ENCODE measurements at regions not wholly inside any gene's neighbourhood (a gene's known extent, or its start where the extent isn't known, plus 50 kb on each side); places are given as distances from the start of the nearest gene placed in this dataset.

GRCh38 chr5:56475689-56476486, 242.8 kb upstream of the ANKRD55 start:
- peaks cover 10 to 17% of the 10 kb centered on the region in 2 donors for H3K27me3 Mint-ChIP-seq
- H3K9me3 Mint-ChIP-seq = no peaks in the 10 kb centered on the region

GRCh38 chr5:56471707-56472106, 238.6 kb upstream of the ANKRD55 start:
- Mint-ChIP-seq H3K36me3 (no peaks in the 10 kb centered on the region), H3K9me3 (no peaks in the 10 kb centered on the region), H3K27ac (no peak overlapping the region), H3K27me3 (peaks cover 6 to 24% of the 10 kb centered on the region in 2 donors), H3K4me1 (ENCODE audit: low read depth in 2 of 2) (no peaks in the 10 kb centered on the region), H3K4me3 (no peak overlapping the region)
- ATAC-seq (no peak), DNase-seq (ENCODE audit: low spot score) (no peak)

More at GRCh38 chr5:56475689-56476486, 242.8 kb upstream of the ANKRD55 start:
- H3K4me1 Mint-ChIP-seq (ENCODE audit: low read depth in 2 of 2) = peaks cover 6 to 8% of the 10 kb centered on the region in 2 donors
- no peak overlapping the region for H3K27ac Mint-ChIP-seq
- no peak overlapping the region for H3K4me3 Mint-ChIP-seq
- no peaks in the 10 kb centered on the region for H3K36me3 Mint-ChIP-seq
- DNase-seq (ENCODE audit: low spot score) = no peak
- peak in 1 of 2 donors; percentile 52 for ATAC-seq

- H3K27me3 Mint-ChIP-seq = peaks cover 5 to 26% of the 10 kb centered on the region in 2 donors
- no peak for ATAC-seq
- H3K4me3 Mint-ChIP-seq = no peak overlapping the region
- H3K27ac Mint-ChIP-seq = no peak overlapping the region
- no peaks in the 10 kb centered on the region for H3K9me3 Mint-ChIP-seq
- no peaks in the 10 kb centered on the region for H3K36me3 Mint-ChIP-seq
- no peaks in the 10 kb centered on the region for H3K4me1 Mint-ChIP-seq (ENCODE audit: low read depth in 2 of 2)
- no peak for DNase-seq (ENCODE audit: low spot score)
Observed at GRCh38 chr5:56470007-56470406, 236.9 kb upstream of the ANKRD55 start.

GRCh38 chr5:56468277-56468676, 235.1 kb upstream of the ANKRD55 start:
- DNase-seq (ENCODE audit: low spot score) = no peak
- Mint-ChIP-seq H3K27me3 (peaks cover 5 to 26% of the 10 kb centered on the region in 2 donors), H3K9me3 (no peaks in the 10 kb centered on the region), H3K27ac (no peak overlapping the region), H3K36me3 (no peaks in the 10 kb centered on the region), H3K4me1 (ENCODE audit: low read depth in 2 of 2) (no peaks in the 10 kb centered on the region), H3K4me3 (no peak overlapping the region)
- no peak for ATAC-seq

DNA sequence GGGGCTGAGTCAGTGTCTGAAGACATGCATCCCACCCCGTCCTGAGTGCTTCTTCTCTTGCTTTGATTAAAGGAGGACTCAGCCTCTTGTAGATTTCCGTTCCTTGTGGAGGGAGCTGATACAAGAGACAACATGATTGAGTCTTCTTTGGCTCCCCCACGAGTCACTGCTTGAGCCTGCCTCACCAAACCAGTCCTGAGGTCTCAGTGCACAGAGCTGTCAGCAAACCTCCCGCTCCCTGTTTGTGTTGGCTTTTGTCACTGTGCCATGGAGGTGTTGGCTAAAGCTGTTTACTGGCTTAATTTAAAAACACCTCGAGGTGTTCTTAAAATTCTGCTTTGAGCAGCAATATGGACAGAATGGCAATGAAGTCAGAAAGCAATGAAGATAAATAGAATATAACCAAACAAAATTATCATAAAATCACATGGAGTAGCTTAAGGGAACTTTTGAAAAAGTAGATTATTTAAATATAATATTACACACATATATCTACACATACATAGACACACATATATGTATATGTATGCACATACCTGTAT, 234.1 kb upstream of the ANKRD55 start:
- Mint-ChIP-seq H3K27ac (no peak overlapping the region), H3K9me3 (no peaks in the 10 kb centered on the region), H3K4me1 (ENCODE audit: low read depth in 2 of 2) (no peaks in the 10 kb centered on the region), H3K27me3 (peaks cover 5 to 26% of the 10 kb centered on the region in 2 donors), H3K36me3 (no peaks in the 10 kb centered on the region), H3K4me3 (no peak overlapping the region)
- DNase-seq (ENCODE audit: low spot score) (no peak), ATAC-seq (no peak)

- DNase-seq (ENCODE audit: low spot score) (no peak), ATAC-seq (no peak)
- no peak overlapping the region for H3K4me3 Mint-ChIP-seq
- H3K27me3 Mint-ChIP-seq = peaks cover 5 to 26% of the 10 kb centered on the region in 2 donors
- H3K27ac Mint-ChIP-seq = no peak overlapping the region
- no peaks in the 10 kb centered on the region for H3K36me3 Mint-ChIP-seq
- no peaks in the 10 kb centered on the region for H3K4me1 Mint-ChIP-seq (ENCODE audit: low read depth in 2 of 2)
- H3K9me3 Mint-ChIP-seq = no peaks in the 10 kb centered on the region
Observed at GRCh38 chr5:56466136-56466816, 233.1 kb upstream of the ANKRD55 start.

DNA sequence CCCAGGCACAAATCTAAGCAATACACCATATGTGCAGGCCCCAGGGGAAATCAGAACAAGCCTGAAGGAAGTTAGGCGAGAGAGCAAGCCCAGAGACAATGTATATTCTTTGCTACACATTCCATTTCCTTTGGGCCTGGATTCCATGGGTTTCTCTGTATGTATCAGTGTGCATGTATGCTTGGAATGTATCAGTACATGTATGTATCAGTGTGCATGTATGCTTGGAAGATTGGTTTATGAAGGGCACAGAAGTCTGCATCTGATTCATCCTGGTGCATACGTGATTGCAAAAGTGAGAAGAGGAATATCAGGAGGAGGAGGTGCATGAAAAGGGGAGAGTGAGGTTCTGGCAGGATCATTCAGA, 232.6 kb upstream of the ANKRD55 start:
- ATAC-seq = no peak
- Mint-ChIP-seq H3K27ac (no peak overlapping the region), H3K4me1 (ENCODE audit: low read depth in 2 of 2) (no peaks in the 10 kb centered on the region)

GRCh38 chr5:56464935-56465768, 232.0 kb upstream of the ANKRD55 start:
- DNase-seq (ENCODE audit: low spot score) = no peak
- no peak for ATAC-seq
- Mint-ChIP-seq H3K4me1 (ENCODE audit: low read depth in 2 of 2) (no peaks in the 10 kb centered on the region), H3K27ac (no peak overlapping the region), H3K36me3 (no peaks in the 10 kb centered on the region), H3K9me3 (no peaks in the 10 kb centered on the region), H3K4me3 (no peak overlapping the region), H3K27me3 (peaks cover 5 to 21% of the 10 kb centered on the region in 2 donors)

More for the DNA sequence above, 232.6 kb upstream of the ANKRD55 start:
- no peaks in the 10 kb centered on the region for H3K36me3 Mint-ChIP-seq
- DNase-seq (ENCODE audit: low spot score) = no peak
- no peaks in the 10 kb centered on the region for H3K9me3 Mint-ChIP-seq
- H3K4me3 Mint-ChIP-seq = no peak overlapping the region
- peaks cover 5 to 26% of the 10 kb centered on the region in 2 donors for H3K27me3 Mint-ChIP-seq

DNA sequence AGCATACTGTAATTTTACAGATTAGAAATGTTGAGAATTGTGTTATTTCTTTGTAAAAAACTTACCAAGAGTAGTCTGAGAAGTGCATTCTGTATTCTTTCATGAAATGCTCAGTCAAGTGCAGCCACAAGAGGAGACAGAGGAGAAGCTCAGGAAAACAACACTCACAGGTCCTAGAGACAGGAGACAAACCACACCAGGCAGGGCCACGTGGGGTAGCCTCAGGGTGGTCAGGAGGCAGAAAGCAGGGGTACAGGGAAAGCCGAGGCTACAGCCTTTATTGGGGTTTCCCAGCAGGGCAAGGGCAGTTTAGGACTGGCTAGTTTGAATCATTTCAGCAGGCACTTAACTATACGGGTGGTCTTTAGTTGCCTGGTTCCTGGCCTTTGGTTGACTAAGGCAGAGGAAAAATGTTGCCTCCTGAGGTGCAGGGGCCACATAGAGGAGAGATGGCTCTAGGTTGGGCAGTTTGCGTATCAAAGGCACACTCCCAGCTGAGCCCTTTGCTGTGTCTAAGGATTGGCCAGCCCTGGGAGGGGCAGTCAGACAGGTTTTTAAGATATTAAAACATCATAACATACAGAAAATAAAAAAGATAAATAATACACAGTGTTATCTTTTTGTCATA, 230.9 kb upstream of the ANKRD55 start:
- no peaks in the 10 kb centered on the region for H3K9me3 Mint-ChIP-seq
- no peaks in the 10 kb centered on the region for H3K36me3 Mint-ChIP-seq
- ATAC-seq = no peak
- no peak for DNase-seq (ENCODE audit: low spot score)
- no peaks in the 10 kb centered on the region for H3K4me1 Mint-ChIP-seq (ENCODE audit: low read depth in 2 of 2)
- H3K27ac Mint-ChIP-seq = no peak overlapping the region
- peaks cover 5 to 23% of the 10 kb centered on the region in 2 donors for H3K27me3 Mint-ChIP-seq
- no peak overlapping the region for H3K4me3 Mint-ChIP-seq

GRCh38 chr5:56461584-56461983, 228.5 kb upstream of the ANKRD55 start:
- no peaks in the 10 kb centered on the region for H3K9me3 Mint-ChIP-seq
- no peaks in the 10 kb centered on the region for H3K36me3 Mint-ChIP-seq
- no peak overlapping the region for H3K4me3 Mint-ChIP-seq
- H3K27me3 Mint-ChIP-seq = peaks cover 3 to 17% of the 10 kb centered on the region in 2 donors
- no peaks in the 10 kb centered on the region for H3K4me1 Mint-ChIP-seq (ENCODE audit: low read depth in 2 of 2)
- DNase-seq (ENCODE audit: low spot score) = no peak
- no peak for ATAC-seq
- H3K27ac Mint-ChIP-seq = no peak overlapping the region

DNA sequence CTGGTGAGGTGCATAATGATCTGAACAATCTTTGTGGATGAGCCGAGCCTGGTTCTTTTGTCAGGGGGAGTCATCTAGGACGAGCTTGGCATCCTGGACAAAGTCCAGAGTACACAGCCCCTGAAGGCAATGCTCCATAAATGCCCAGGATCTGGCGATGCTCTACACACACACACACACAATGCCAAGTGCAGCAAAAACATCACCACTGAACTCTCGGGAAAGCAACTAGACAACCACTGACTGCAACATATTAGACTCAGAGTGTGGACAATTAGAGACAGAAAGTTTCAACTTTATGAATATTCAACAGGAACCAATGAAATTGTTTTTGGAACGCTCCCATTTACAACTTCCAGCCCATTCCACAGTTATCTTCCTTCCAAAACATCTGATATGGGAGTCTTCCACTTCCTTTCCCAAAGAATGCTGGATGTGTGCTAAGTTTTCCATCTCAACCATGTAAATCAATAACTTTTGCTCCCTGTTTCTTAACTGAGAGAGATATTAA, 227.6 kb upstream of the ANKRD55 start:
- H3K36me3 Mint-ChIP-seq = no peaks in the 10 kb centered on the region
- DNase-seq (ENCODE audit: low spot score) (no peak), ATAC-seq (no peak)
- no peaks in the 10 kb centered on the region for H3K4me1 Mint-ChIP-seq (ENCODE audit: low read depth in 2 of 2)
- H3K27me3 Mint-ChIP-seq = peaks cover under 1 to 19% of the 10 kb centered on the region in 2 donors
- H3K27ac Mint-ChIP-seq = no peak overlapping the region
- H3K4me3 Mint-ChIP-seq = no peak overlapping the region
- no peaks in the 10 kb centered on the region for H3K9me3 Mint-ChIP-seq

GRCh38 chr5:56460195-56460546, 227.0 kb upstream of the ANKRD55 start:
- peaks cover 3 to 19% of the 10 kb centered on the region in 2 donors for H3K27me3 Mint-ChIP-seq
- H3K36me3 Mint-ChIP-seq = no peaks in the 10 kb centered on the region
- H3K9me3 Mint-ChIP-seq = no peaks in the 10 kb centered on the region
- no peak overlapping the region for H3K4me3 Mint-ChIP-seq
- H3K4me1 Mint-ChIP-seq (ENCODE audit: low read depth in 2 of 2) = no peaks in the 10 kb centered on the region
- DNase-seq (ENCODE audit: low spot score) (no peak), ATAC-seq (no peak)
- no peak overlapping the region for H3K27ac Mint-ChIP-seq
